DND-41 (cell line): ENCODE measurements at regions not wholly inside any gene's neighbourhood (a gene's known extent, or its start where the extent isn't known, plus 50 kb on each side); places are given as distances from the start of the nearest gene placed in this dataset.

Experiments
- EZH2 ChIP-seq: IDR thresholded peaks from 3 replicates; pipeline ENCODE4 v1.6.1; 2012; ENCODE audit warnings: borderline replicate concordance, low read depth, mild to moderate bottlenecking, moderate library complexity, low read length, inconsistent platforms; ENCODE audit not compliant: severe bottlenecking
- TF ChIP-seq, protein P1 (sequence below): IDR thresholded peaks from 2 replicates; pipeline ENCODE4 v1.5.1; 2012; ENCODE audit warnings: borderline replicate concordance, low read length, moderate library complexity, mild to moderate bottlenecking; ENCODE audit not compliant: poor library complexity, severe bottlenecking; ENCODE audit errors: extremely low read depth

DNA sequence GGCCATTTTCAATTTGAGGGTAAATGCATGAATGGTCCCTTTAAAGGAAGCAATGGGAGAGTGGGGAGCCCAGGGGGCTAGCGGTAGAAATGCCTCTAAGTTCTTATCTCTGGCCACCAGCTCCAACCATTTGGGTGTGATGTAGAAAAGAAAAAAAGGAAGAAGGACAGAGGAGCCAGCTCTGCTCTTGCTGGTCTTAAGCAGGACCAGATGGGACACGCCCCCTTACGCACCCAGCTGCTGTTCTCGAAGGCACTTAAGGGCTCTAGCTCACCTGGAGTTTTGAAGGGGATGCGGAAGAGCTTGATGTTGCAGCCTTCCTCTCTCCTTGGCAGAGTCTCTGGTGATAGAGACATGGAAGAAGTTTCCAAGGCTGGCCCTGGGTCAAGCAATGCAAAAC, 59.5 kb upstream of the RNF144B start:
- TF ChIP-seq, protein P1, sequence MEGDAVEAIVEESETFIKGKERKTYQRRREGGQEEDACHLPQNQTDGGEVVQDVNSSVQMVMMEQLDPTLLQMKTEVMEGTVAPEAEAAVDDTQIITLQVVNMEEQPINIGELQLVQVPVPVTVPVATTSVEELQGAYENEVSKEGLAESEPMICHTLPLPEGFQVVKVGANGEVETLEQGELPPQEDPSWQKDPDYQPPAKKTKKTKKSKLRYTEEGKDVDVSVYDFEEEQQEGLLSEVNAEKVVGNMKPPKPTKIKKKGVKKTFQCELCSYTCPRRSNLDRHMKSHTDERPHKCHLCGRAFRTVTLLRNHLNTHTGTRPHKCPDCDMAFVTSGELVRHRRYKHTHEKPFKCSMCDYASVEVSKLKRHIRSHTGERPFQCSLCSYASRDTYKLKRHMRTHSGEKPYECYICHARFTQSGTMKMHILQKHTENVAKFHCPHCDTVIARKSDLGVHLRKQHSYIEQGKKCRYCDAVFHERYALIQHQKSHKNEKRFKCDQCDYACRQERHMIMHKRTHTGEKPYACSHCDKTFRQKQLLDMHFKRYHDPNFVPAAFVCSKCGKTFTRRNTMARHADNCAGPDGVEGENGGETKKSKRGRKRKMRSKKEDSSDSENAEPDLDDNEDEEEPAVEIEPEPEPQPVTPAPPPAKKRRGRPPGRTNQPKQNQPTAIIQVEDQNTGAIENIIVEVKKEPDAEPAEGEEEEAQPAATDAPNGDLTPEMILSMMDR, result no peak
- TF ChIP-seq EZH2, result no peak
